Endothelial cell (in vitro differentiated cells): ENCODE measurements at regions not wholly inside any gene's neighbourhood (a gene's known extent, or its start where the extent isn't known, plus 50 kb on each side); places are given as distances from the start of the nearest gene placed in this dataset.

Source experiments
- DNase-seq: peaks from one replicate; pipeline ENCODE4 v3.0.0; 2021; ENCODE audit warnings: low spot score
- H3K27ac Mint-ChIP-seq: one replicate; pipeline ENCODE4 v1.8.0; 2021; ENCODE audit warnings: mixed read lengths, inconsistent platforms; ENCODE audit not compliant: unreplicated experiment
- H3K27me3 Mint-ChIP-seq: one replicate; pipeline ENCODE4 v1.8.0; 2021; ENCODE audit warnings: mild to moderate bottlenecking, moderate library complexity, mixed read lengths, inconsistent platforms; ENCODE audit not compliant: unreplicated experiment
- H3K36me3 Mint-ChIP-seq: one replicate; pipeline ENCODE4 v1.8.0; 2021; ENCODE audit warnings: mild to moderate bottlenecking, low read depth, mixed read lengths, inconsistent platforms; ENCODE audit not compliant: unreplicated experiment
- H3K4me1 Mint-ChIP-seq: one replicate; pipeline ENCODE4 v1.8.0; 2021; ENCODE audit warnings: mild to moderate bottlenecking, mixed read lengths, inconsistent platforms; ENCODE audit not compliant: unreplicated experiment
- H3K4me3 Mint-ChIP-seq: one replicate; pipeline ENCODE4 v1.8.0; 2021; ENCODE audit warnings: mild to moderate bottlenecking, mixed read lengths, inconsistent platforms; ENCODE audit not compliant: unreplicated experiment
- H3K9me3 Mint-ChIP-seq: one replicate; pipeline ENCODE4 v1.8.0; 2021; ENCODE audit warnings: mixed read lengths, inconsistent platforms; ENCODE audit not compliant: unreplicated experiment
- CTCF ChIP-seq: fragments of 200-600 bp; sonication (generic); IDR thresholded peaks from one replicate; pipeline ENCODE4 v1.5.0; 2021; ENCODE audit warnings: antibody characterized with exemption; ENCODE audit not compliant: unreplicated experiment

GRCh38 chr1:219703368-219703639 lies 90.4 kb upstream of the ZC3H11B start:
- Mint-ChIP-seq H3K27ac (no peak overlapping the region), H3K27me3 (no peaks in the 10 kb centered on the region), H3K36me3 (no peaks in the 10 kb centered on the region), H3K4me1 (no peaks in the 10 kb centered on the region), H3K4me3 (no peak overlapping the region), H3K9me3 (no peaks in the 10 kb centered on the region)
- DNase-seq, result no peak
- TF ChIP-seq CTCF, result no peak

GRCh38 chr1:219701476-219701875 lies 88.6 kb upstream of the ZC3H11B start:
- H3K4me1 Mint-ChIP-seq, result no peaks in the 10 kb centered on the region
- no peaks in the 10 kb centered on the region for H3K9me3 Mint-ChIP-seq
- H3K4me3 Mint-ChIP-seq, result no peak overlapping the region
- H3K36me3 Mint-ChIP-seq, result no peaks in the 10 kb centered on the region
- no peak for DNase-seq
- H3K27ac Mint-ChIP-seq, result no peak overlapping the region
- no peaks in the 10 kb centered on the region for H3K27me3 Mint-ChIP-seq
- no peak for TF ChIP-seq CTCF

- H3K27me3 Mint-ChIP-seq, result no peaks in the 10 kb centered on the region
- H3K4me3 Mint-ChIP-seq, result no peak overlapping the region
- H3K9me3 Mint-ChIP-seq, result no peaks in the 10 kb centered on the region
- H3K36me3 Mint-ChIP-seq, result no peaks in the 10 kb centered on the region
- DNase-seq, result no peak
- H3K4me1 Mint-ChIP-seq, result no peaks in the 10 kb centered on the region
- TF ChIP-seq CTCF, result no peak
- no peak overlapping the region for H3K27ac Mint-ChIP-seq
These were observed 87.0 kb upstream of the ZC3H11B start for GRCh38 chr1:219699870-219700269.

- no peaks in the 10 kb centered on the region for H3K4me1 Mint-ChIP-seq
- no peak for TF ChIP-seq CTCF
- H3K27ac Mint-ChIP-seq, result no peak overlapping the region
- no peak overlapping the region for H3K4me3 Mint-ChIP-seq
- no peaks in the 10 kb centered on the region for H3K9me3 Mint-ChIP-seq
- no peaks in the 10 kb centered on the region for H3K36me3 Mint-ChIP-seq
- no peak for DNase-seq
- no peaks in the 10 kb centered on the region for H3K27me3 Mint-ChIP-seq
These were observed 84.8 kb upstream of the ZC3H11B start for GRCh38 chr1:219697682-219698081.

GRCh38 chr1:219692981-219693380 lies 80.1 kb upstream of the ZC3H11B start:
- Mint-ChIP-seq H3K4me3 (no peak overlapping the region), H3K27me3 (no peaks in the 10 kb centered on the region), H3K4me1 (no peaks in the 10 kb centered on the region), H3K27ac (no peak overlapping the region), H3K9me3 (no peaks in the 10 kb centered on the region), H3K36me3 (no peaks in the 10 kb centered on the region)
- no peak for DNase-seq
- no peak for TF ChIP-seq CTCF
